B cell (primary cell): ENCODE measurements at regions not wholly inside any gene's neighbourhood (a gene's known extent, or its start where the extent isn't known, plus 50 kb on each side); places are given as distances from the start of the nearest gene placed in this dataset.

Experiments used
- ATAC-seq: fragments of 200-7000 bp; cut with Tn5 transposase; one replicate; pipeline ENCODE4 v1.10.0; 2021; ENCODE audit warnings: low read depth, mild to moderate bottlenecking, moderate number of reproducible peaks, moderate library complexity
- CTCF ChIA-PET: fragments of 350-600 bp; sonication (Branson Sonifier 250); formaldehyde crosslinking; loops from one replicate; lab custom pipeline; 2021; ENCODE audit warnings: antibody characterized with exemption, inconsistent platforms; lab: Charles Lee
- POLR2A ChIA-PET: fragments of 350-600 bp; sonication (Branson Sonifier 250); formaldehyde crosslinking; loops from one replicate; lab custom pipeline; 2021; ENCODE audit warnings: antibody characterized with exemption; lab: Charles Lee
- DNase-seq: peaks from one replicate; pipeline ENCODE4 v3.0.0; 2013
- H2AFZ ChIP-seq: 2 replicates; pipeline ENCODE4 v1.6.1; 2012; ENCODE audit warnings: mild to moderate bottlenecking, low read depth, low read length; ENCODE audit not compliant: insufficient read depth, poor library complexity, severe bottlenecking
- H3K27ac ChIP-seq, 2 donors: 1 replicate in 1 of 2; 2 replicates in 1 of 2; pipeline ENCODE4 v1.5.1; 2012 to 2013; ENCODE audit warnings: low read length in 2 of 2, mild to moderate bottlenecking in 2 of 2, moderate library complexity in 1 of 2
- H3K27me3 ChIP-seq, 4 experiments: fragments of 200-600 bp in 1 of 4; sonication (generic) in 1 of 4; replicated peaks in 1 of 4; 1 replicate in 2 of 4; 2 replicates in 2 of 4; pipeline versions ENCODE4 v1.6.1 to v1.7.0; 2013 to 2016; ENCODE audit warnings: low read length in 3 of 4, mild to moderate bottlenecking in 2 of 4, mixed read lengths in 1 of 4, moderate library complexity in 1 of 4; ENCODE audit not compliant: insufficient read depth in 4 of 4, control insufficient read depth in 3 of 4; ENCODE audit errors: control extremely low read depth in 1 of 4
- H3K36me3 ChIP-seq, 2 experiments: replicated peaks in 1 of 2; 1 replicate in 1 of 2; 2 replicates in 1 of 2; pipeline versions ENCODE4 v1.6.1 to v1.7.1; 2013; ENCODE audit warnings: low read length in 1 of 2; ENCODE audit not compliant: insufficient read depth in 2 of 2, control insufficient read depth in 1 of 2; ENCODE audit errors: control extremely low read depth in 1 of 2, extremely low read depth in 1 of 2
- H3K4me1 ChIP-seq, 2 donors: fragments of 200-600 bp in 1 of 2; sonication (generic) in 1 of 2; 1 replicate in 1 of 2; 2 replicates in 1 of 2; pipeline versions ENCODE4 v1.5.1 to v1.6.1; 2013 to 2017; ENCODE audit warnings: low read length in 2 of 2; ENCODE audit not compliant: control insufficient read depth in 2 of 2, insufficient read depth in 2 of 2
- H3K4me2 ChIP-seq: replicated peaks from 2 replicates; pipeline ENCODE3; 2012; ENCODE audit warnings: mild to moderate bottlenecking, low read depth, low read length; ENCODE audit not compliant: poor library complexity, severe bottlenecking
- H3K4me3 ChIP-seq, 5 experiments: fragments of 200-600 bp in 1 of 5; sonication (generic) in 1 of 5; 1 replicate in 3 of 5; 2 replicates in 2 of 5; pipeline versions ENCODE4 v1.5.1 to v1.7.0; 2011 to 2016; ENCODE audit warnings: low read length in 4 of 5, mild to moderate bottlenecking in 4 of 5, low read depth in 2 of 5, control low read depth in 1 of 5, moderate library complexity in 1 of 5; ENCODE audit not compliant: insufficient read depth in 1 of 5; ENCODE audit errors: control extremely low read depth in 1 of 5, extremely low read depth in 1 of 5
- H3K79me2 ChIP-seq: fragments of 200-600 bp; sonication (generic); one replicate; pipeline ENCODE4 v1.6.0; 2016; ENCODE audit warnings: low read length; ENCODE audit not compliant: control insufficient read depth, insufficient read depth
- H3K9ac ChIP-seq: fragments of 200-600 bp; sonication (generic); 2 replicates; pipeline ENCODE4 v1.6.1; 2017; ENCODE audit warnings: mild to moderate bottlenecking, low read length, moderate library complexity
- H3K9me3 ChIP-seq, 3 donors: one replicate each; pipeline versions ENCODE4 v1.6.1 to v1.7.1; 2013; ENCODE audit warnings: low read length in 2 of 3; ENCODE audit not compliant: control insufficient read depth in 2 of 3, insufficient read depth in 1 of 3; ENCODE audit errors: control extremely low read depth in 1 of 3
- H4K20me1 ChIP-seq: 2 replicates; pipeline ENCODE4 v1.6.0; 2012; ENCODE audit warnings: mild to moderate bottlenecking, low read length; ENCODE audit not compliant: insufficient read depth, control insufficient read depth, poor library complexity, severe bottlenecking
- H3K27ac Mint-ChIP-seq: one replicate; pipeline ENCODE4 v1.8.0; 2021; ENCODE audit warnings: mixed read lengths
- H3K27me3 Mint-ChIP-seq: one replicate; pipeline ENCODE4 v1.8.0; 2021; ENCODE audit warnings: mixed read lengths
- H3K4me1 Mint-ChIP-seq: one replicate; pipeline ENCODE4 v1.8.0; 2021; ENCODE audit warnings: mixed read lengths
- H3K4me3 Mint-ChIP-seq: one replicate; pipeline ENCODE4 v1.8.0; 2021; ENCODE audit warnings: mixed read lengths
- H3K9me3 Mint-ChIP-seq: one replicate; pipeline ENCODE4 v1.8.0; 2022; ENCODE audit warnings: mixed read lengths; ENCODE audit not compliant: insufficient read depth
- CTCF ChIP-seq: fragments of 200-600 bp; IDR thresholded peaks from one replicate; pipeline ENCODE4 v1.8.0; 2022; ENCODE audit warnings: antibody characterized with exemption, mild to moderate bottlenecking
- EZH2 ChIP-seq: IDR thresholded peaks from 2 replicates; pipeline ENCODE4 v1.6.1; 2012; ENCODE audit warnings: borderline replicate concordance, low read depth, mild to moderate bottlenecking, moderate library complexity, low read length; ENCODE audit not compliant: insufficient read depth, poor library complexity, severe bottlenecking
- WGBS: methylation state at CpG from one replicate; pipeline ENCODE4 v1.1.5; 2013; ENCODE audit warnings: missing lambda C conversion rate; ENCODE audit not compliant: insufficient coverage; 5-methylcytosine and 5-hydroxymethylcytosine counted together
- intact Hi-C: fragments of 100-400 bp; cut with micrococcal nuclease; formaldehyde crosslinking; loops from one replicate; pipeline ENCODE4 v1.10.0; 2022

- Histone ChIP-seq H3K4me1 (no peaks in the 10 kb centered on the region), H3K27me3 (no peaks in the 10 kb centered on the region), H3K79me2 (no peaks in the 10 kb centered on the region), H2AFZ (no peak overlapping the region), H3K4me3 (no peak overlapping the region), H3K27ac (no peak overlapping the region), H3K9me3 (peaks cover 0 to 7% (median 0%) of the 10 kb centered on the region in 3 donors), H3K9ac (no peak overlapping the region), H3K4me2 (no peak overlapping the region), H4K20me1 (no peaks in the 10 kb centered on the region), H3K36me3 (no peaks in the 10 kb centered on the region)
- no peak overlapping the region for H3K27ac Mint-ChIP-seq
- H3K27me3 Mint-ChIP-seq = no peaks in the 10 kb centered on the region
- ChIA-PET POLR2A (no interaction called here), CTCF (no interaction called here)
- no peaks in the 10 kb centered on the region for H3K4me1 Mint-ChIP-seq
- TF ChIP-seq CTCF (no peak), EZH2 (no peak)
- whole genome bisulfite sequencing = 74% methylated on average over 3 of the region's 6 CpGs
- intact Hi-C loops = no loop called here
- ATAC-seq (no peak), DNase-seq (no peak)
- no peak overlapping the region for H3K4me3 Mint-ChIP-seq
- no peaks in the 10 kb centered on the region for H3K9me3 Mint-ChIP-seq
These were observed 381.1 kb upstream of the NCAM2 start for GRCh38 chr21:20617130-20617529.

DNA sequence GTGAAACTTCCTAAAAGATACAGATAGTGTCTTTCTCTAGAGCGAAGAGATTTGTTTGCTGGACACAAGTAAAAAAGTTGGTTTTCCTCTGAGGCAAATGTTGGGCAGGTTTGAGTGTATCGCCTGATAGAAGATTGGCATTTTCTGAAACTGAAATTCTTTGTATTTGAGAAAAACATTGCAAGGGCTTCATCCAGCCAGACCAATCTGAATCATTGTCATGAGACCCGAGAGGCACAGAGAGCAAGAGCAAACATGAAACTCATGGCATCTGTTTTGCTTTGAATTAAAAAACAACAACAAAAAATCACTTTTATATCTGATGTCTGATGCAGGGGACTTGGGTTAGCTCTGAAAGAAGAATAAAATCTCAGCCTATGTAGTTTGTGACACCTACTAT, 379.3 kb upstream of the NCAM2 start:
- TF ChIP-seq EZH2 = no peak
- TF ChIP-seq CTCF = no peak
- Histone ChIP-seq H3K4me2 (no peak overlapping the region), H3K4me3 (no peak overlapping the region), H2AFZ (no peak overlapping the region), H3K9me3 (peaks cover 0 to 11% (median 0%) of the 10 kb centered on the region in 3 donors), H3K4me1 (no peaks in the 10 kb centered on the region), H3K27ac (no peak overlapping the region), H3K27me3 (no peaks in the 10 kb centered on the region), H3K79me2 (no peaks in the 10 kb centered on the region), H4K20me1 (no peaks in the 10 kb centered on the region), H3K36me3 (no peaks in the 10 kb centered on the region), H3K9ac (no peak overlapping the region)
- intact Hi-C loops = no loop called here
- CTCF ChIA-PET = no interaction called here
- no peak overlapping the region for H3K27ac Mint-ChIP-seq
- POLR2A ChIA-PET = no interaction called here
- H3K4me1 Mint-ChIP-seq = no peaks in the 10 kb centered on the region
- DNase-seq (no peak), ATAC-seq (no peak)
- H3K9me3 Mint-ChIP-seq = no peaks in the 10 kb centered on the region
- H3K4me3 Mint-ChIP-seq = no peak overlapping the region
- no peaks in the 10 kb centered on the region for H3K27me3 Mint-ChIP-seq
- no CpG with 5 or more reads among the region's 3 CpGs for WGBS
